Kidney (tissue), 13 donors: ENCODE measurements at regions not wholly inside any gene's neighbourhood (a gene's known extent, or its start where the extent isn't known, plus 50 kb on each side); places are given as distances from the start of the nearest gene placed in this dataset.

Experiments used
- DNase-seq, 5 donors: peaks; one replicate each; pipeline ENCODE4 v3.0.0-alpha.2; 2013 to 2020
- FAIRE-seq: peaks from 2 replicates; lab custom pipeline; 2012; peaks lifted over from hg19 to GRCh38; lab: Jason Lieb, UNC
- H3K27ac ChIP-seq, 2 donors: one replicate each; pipeline ENCODE4 v1.7.0; 2013; ENCODE audit warnings: low read depth in 2 of 2, low read length in 2 of 2, inconsistent platforms in 1 of 2
- H3K27me3 ChIP-seq: one replicate; pipeline ENCODE4 v1.7.1; 2013; ENCODE audit warnings: low read length, inconsistent platforms; ENCODE audit not compliant: control insufficient read depth, insufficient read depth
- H3K36me3 ChIP-seq, 3 donors: one replicate each; pipeline versions ENCODE4 v1.7.0 to v1.7.1; 2013; ENCODE audit warnings: low read length in 3 of 3, control low read depth in 1 of 3, inconsistent platforms in 1 of 3; ENCODE audit not compliant: insufficient read depth in 3 of 3, control insufficient read depth in 2 of 3
- H3K4me1 ChIP-seq, 3 donors: one replicate each; pipeline versions ENCODE4 v1.7.0 to v1.7.1; 2013; ENCODE audit warnings: low read length in 3 of 3, inconsistent platforms in 1 of 3, low read depth in 1 of 3; ENCODE audit not compliant: control insufficient read depth in 2 of 3, insufficient read depth in 2 of 3
- H3K4me3 ChIP-seq, 3 donors: one replicate each; pipeline versions ENCODE4 v1.7.0 to v1.8.1; 2013; ENCODE audit warnings: low read length in 3 of 3, control low read depth in 1 of 3, inconsistent platforms in 1 of 3
- H3K9ac ChIP-seq, 3 donors: one replicate each; pipeline versions ENCODE4 v1.7.0 to v1.7.1; 2013; ENCODE audit warnings: low read length in 3 of 3, control low read depth in 1 of 3, inconsistent platforms in 1 of 3
- H3K9me3 ChIP-seq, 3 donors: one replicate each; pipeline versions ENCODE4 v1.7.0 to v1.7.1; 2013; ENCODE audit warnings: low read length in 3 of 3, control low read depth in 1 of 3, inconsistent platforms in 1 of 3; ENCODE audit not compliant: control insufficient read depth in 2 of 3, insufficient read depth in 1 of 3
- intact Hi-C: fragments of 100-400 bp; cut with DNase I; formaldehyde crosslinking; loops from one replicate; pipeline ENCODE4 v1.11.1; 2022
- TF ChIP-seq, protein P1 (sequence below): IDR thresholded peaks from 3 replicates; pipeline ENCODE4 v1.5.1; 2012; ENCODE audit warnings: mild to moderate bottlenecking, moderate library complexity, borderline replicate concordance; ENCODE audit not compliant: insufficient read depth; ENCODE audit errors: extremely low read depth
- donor health status: control.
- donor health status: control.
- donor health status: control.
- donor health status: control.
- donor health status: control.
- donor health status: DM: yes; HTN: yes; CAD: no.
- donor health status: Normal renal cell carcinoma (clear cell type).

DNA sequence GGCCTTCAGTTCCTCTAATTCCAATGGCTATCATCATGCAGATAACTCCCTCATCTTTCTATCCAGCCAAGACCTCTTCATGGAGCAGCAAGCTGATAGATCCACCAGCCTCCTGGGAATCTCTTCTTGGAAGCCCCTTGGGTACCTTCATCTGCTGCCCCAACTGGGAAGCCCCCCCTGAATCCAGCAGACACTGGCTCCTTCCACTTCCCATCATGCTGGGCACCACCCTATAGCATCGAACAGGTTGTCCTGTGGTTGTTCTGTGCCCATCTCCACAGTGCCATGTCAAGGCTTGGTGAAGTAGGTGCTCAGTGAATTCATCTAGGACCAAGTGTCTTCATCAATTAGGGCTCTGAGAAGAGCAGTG lies 410.4 kb upstream of the KLF4 start:
- intact Hi-C loops, result no loop called here
- Histone ChIP-seq H3K27ac (no peak overlapping the region), H3K36me3 (no peaks in the 10 kb centered on the region), H3K4me3 (no peak overlapping the region), H3K4me1 (peaks cover 0 to 4% (median 0%) of the 10 kb centered on the region in 3 donors), H3K27me3 (no peaks in the 10 kb centered on the region), H3K9me3 (no peaks in the 10 kb centered on the region), H3K9ac (no peak overlapping the region)
- DNase-seq (no peak), FAIRE-seq (no peak)
- TF ChIP-seq, protein P1, sequence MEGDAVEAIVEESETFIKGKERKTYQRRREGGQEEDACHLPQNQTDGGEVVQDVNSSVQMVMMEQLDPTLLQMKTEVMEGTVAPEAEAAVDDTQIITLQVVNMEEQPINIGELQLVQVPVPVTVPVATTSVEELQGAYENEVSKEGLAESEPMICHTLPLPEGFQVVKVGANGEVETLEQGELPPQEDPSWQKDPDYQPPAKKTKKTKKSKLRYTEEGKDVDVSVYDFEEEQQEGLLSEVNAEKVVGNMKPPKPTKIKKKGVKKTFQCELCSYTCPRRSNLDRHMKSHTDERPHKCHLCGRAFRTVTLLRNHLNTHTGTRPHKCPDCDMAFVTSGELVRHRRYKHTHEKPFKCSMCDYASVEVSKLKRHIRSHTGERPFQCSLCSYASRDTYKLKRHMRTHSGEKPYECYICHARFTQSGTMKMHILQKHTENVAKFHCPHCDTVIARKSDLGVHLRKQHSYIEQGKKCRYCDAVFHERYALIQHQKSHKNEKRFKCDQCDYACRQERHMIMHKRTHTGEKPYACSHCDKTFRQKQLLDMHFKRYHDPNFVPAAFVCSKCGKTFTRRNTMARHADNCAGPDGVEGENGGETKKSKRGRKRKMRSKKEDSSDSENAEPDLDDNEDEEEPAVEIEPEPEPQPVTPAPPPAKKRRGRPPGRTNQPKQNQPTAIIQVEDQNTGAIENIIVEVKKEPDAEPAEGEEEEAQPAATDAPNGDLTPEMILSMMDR, result no peak

DNA sequence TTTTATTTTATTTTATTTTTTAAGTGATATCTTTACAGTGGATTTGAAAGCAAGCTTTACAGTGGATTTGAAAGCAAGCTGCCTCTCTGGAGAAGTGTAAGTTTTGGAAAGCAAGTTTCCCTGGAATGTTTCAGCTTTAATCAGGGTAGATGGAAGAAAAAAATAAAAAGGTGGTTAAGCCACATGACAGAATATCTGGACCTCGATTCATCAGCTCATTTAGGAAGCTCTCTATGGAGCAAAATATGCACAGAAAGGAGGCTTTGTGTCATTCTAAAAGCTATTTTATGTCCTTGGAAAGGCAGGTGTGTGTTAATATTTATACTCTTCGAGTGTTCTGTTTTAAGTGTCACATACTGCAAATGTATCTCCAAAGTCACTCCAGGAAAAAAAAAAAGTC lies 409.2 kb upstream of the KLF4 start:
- intact Hi-C loops, result no loop called here
- Histone ChIP-seq H3K36me3 (no peaks in the 10 kb centered on the region), H3K9me3 (no peaks in the 10 kb centered on the region), H3K9ac (no peak overlapping the region), H3K4me1 (peaks cover 0 to 4% (median 0%) of the 10 kb centered on the region in 3 donors), H3K27me3 (no peaks in the 10 kb centered on the region), H3K27ac (peak overlapping the region; percentile 62 to 77), H3K4me3 (peak overlapping the region in 1 of 3 donors; percentile 46)
- no peak for FAIRE-seq
- TF ChIP-seq, protein P1, result no peak
- no peak for DNase-seq

DNA sequence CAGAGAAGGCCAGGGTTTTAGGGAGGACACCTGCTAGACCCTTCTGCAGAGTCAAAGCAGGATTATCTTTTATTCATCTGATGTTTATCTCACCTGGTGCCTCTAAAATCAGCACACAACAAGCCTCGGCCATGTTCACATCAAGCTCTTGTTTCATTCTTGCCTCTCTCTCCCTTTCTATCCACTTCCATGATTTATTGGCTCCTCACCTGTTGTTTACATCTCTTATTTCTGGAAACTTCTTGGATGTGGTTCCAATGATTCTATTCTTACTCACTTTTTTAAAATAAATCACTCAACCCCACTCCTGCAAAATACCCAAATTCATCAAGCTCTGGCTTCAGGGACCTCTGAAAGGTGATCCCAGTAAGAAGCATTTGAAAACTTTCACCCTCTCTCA lies 407.0 kb upstream of the KLF4 start:
- Histone ChIP-seq H3K4me3 (no peak overlapping the region), H3K9ac (no peak overlapping the region), H3K27me3 (no peaks in the 10 kb centered on the region), H3K4me1 (peaks cover 0 to 4% (median 0%) of the 10 kb centered on the region in 3 donors), H3K36me3 (no peaks in the 10 kb centered on the region), H3K27ac (no peak overlapping the region), H3K9me3 (no peaks in the 10 kb centered on the region)
- no peak for FAIRE-seq
- TF ChIP-seq, protein P1, result no peak
- DNase-seq, result no peak
- intact Hi-C loops, result no loop called here

DNA sequence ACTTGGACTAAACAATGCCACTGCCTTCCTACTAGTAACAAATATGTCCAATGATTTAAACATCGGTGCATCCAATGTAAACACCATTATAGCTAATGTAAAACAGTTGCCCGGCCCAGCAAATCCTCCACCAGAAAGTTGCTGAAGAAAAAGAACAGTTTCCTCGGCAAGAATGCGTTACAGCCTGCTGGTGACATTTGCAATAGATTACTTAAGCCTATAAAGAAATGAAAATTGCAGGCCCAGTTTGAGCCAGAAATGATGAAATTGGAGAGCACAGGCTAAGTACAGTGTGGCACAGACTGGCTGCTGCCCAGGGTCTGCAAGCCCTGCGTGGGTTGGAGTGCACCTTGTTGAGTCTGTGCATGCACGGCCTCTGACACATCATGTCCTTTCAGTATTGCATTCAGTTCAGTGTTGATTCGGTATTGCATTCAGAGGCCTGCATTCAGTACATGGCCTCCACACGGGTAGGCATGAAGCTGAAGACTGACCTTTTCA lies 406.0 kb upstream of the KLF4 start:
- H3K9me3 ChIP-seq, result peaks cover 0 to 4% (median 0%) of the 10 kb centered on the region in 3 donors
- no peak overlapping the region for H3K9ac ChIP-seq
- no peak overlapping the region for H3K4me3 ChIP-seq
- H3K27me3 ChIP-seq, result no peaks in the 10 kb centered on the region
- no peak for DNase-seq
- TF ChIP-seq, protein P1, result no peak
- no peak for FAIRE-seq
- peaks cover 0 to 4% (median 0%) of the 10 kb centered on the region in 3 donors for H3K4me1 ChIP-seq
- H3K36me3 ChIP-seq, result no peaks in the 10 kb centered on the region
- intact Hi-C loops, result no loop called here
- H3K27ac ChIP-seq, result no peak overlapping the region
